DOHH2 (cell line): ENCODE measurements at regions not wholly inside any gene's neighbourhood (a gene's known extent, or its start where the extent isn't known, plus 50 kb on each side); places are given as distances from the start of the nearest gene placed in this dataset.

Source experiments
- H3F3A ChIP-seq: fragments of 200-600 bp; sonication (generic), shearing (Covaris generic); 2 replicates; pipeline ENCODE4 v1.6.0; 2016; ENCODE audit warnings: antibody characterized with exemption, mild to moderate bottlenecking; ENCODE audit not compliant: control insufficient read depth, insufficient read depth
- H3K27ac ChIP-seq: fragments of 200-600 bp; sonication (generic); 2 replicates; pipeline ENCODE4 v1.5.1; 2014; ENCODE audit warnings: low read depth, mild to moderate bottlenecking, low read length, moderate library complexity
- H3K27me3 ChIP-seq: fragments of 200-600 bp; sonication (generic); 2 replicates; pipeline ENCODE4 v1.6.1; 2014; ENCODE audit warnings: mild to moderate bottlenecking, low read length, mixed read lengths; ENCODE audit not compliant: control insufficient read depth
- H3K36me3 ChIP-seq: fragments of 200-600 bp; sonication (generic); 2 replicates; pipeline ENCODE4 v1.6.1; 2014; ENCODE audit warnings: mild to moderate bottlenecking, low read length, moderate library complexity, mixed read lengths; ENCODE audit not compliant: control insufficient read depth
- H3K4me1 ChIP-seq: fragments of 200-600 bp; sonication (generic); 2 replicates; pipeline ENCODE4 v1.6.1; 2014; ENCODE audit warnings: mild to moderate bottlenecking, low read length, mixed read lengths; ENCODE audit not compliant: control insufficient read depth
- H3K4me2 ChIP-seq: fragments of 200-600 bp; sonication (generic); 2 replicates; pipeline ENCODE4 v1.6.0; 2014; ENCODE audit warnings: mild to moderate bottlenecking, low read length, moderate library complexity
- H3K4me3 ChIP-seq: fragments of 200-600 bp; sonication (generic); 2 replicates; pipeline ENCODE4 v1.5.1; 2014; ENCODE audit warnings: mild to moderate bottlenecking, low read length, mixed read lengths
- H3K79me2 ChIP-seq: fragments of 200-600 bp; sonication (generic); 2 replicates; pipeline ENCODE4 v1.6.1; 2014; ENCODE audit warnings: mild to moderate bottlenecking, low read length, mixed read lengths; ENCODE audit not compliant: control insufficient read depth
- H3K9me2 ChIP-seq: fragments of 200-600 bp; sonication (generic); replicated peaks from 2 replicates; pipeline ENCODE4 v1.6.1; 2014; ENCODE audit warnings: mild to moderate bottlenecking, low read length, mixed read lengths; ENCODE audit not compliant: control insufficient read depth
- H3K9me3 ChIP-seq: fragments of 200-600 bp; sonication (generic); 2 replicates; pipeline ENCODE4 v1.6.1; 2014; ENCODE audit warnings: antibody characterized with exemption, low read length, mixed read lengths; ENCODE audit not compliant: control insufficient read depth, insufficient read depth
- H4K20me1 ChIP-seq: fragments of 200-600 bp; sonication (generic); 2 replicates; pipeline ENCODE4 v1.6.0; 2014; ENCODE audit warnings: low read depth, mild to moderate bottlenecking, antibody characterized with exemption, low read length, moderate library complexity; ENCODE audit not compliant: control insufficient read depth, insufficient read depth
- EZH2phosphoT487 ChIP-seq: fragments of 200-600 bp; sonication (generic); IDR thresholded peaks from 2 replicates; pipeline ENCODE4 v1.6.1; 2017; ENCODE audit warnings: borderline replicate concordance, mild to moderate bottlenecking, antibody characterized with exemption, low read length, moderate library complexity, mixed read lengths
- TF ChIP-seq, protein P1 (sequence below): fragments of 200-600 bp; sonication (generic); IDR thresholded peaks from one replicate; pipeline ENCODE4 v1.5.1; 2014; ENCODE audit warnings: antibody characterized with exemption, mild to moderate bottlenecking, low read depth, low read length; ENCODE audit not compliant: poor library complexity, severe bottlenecking

DNA sequence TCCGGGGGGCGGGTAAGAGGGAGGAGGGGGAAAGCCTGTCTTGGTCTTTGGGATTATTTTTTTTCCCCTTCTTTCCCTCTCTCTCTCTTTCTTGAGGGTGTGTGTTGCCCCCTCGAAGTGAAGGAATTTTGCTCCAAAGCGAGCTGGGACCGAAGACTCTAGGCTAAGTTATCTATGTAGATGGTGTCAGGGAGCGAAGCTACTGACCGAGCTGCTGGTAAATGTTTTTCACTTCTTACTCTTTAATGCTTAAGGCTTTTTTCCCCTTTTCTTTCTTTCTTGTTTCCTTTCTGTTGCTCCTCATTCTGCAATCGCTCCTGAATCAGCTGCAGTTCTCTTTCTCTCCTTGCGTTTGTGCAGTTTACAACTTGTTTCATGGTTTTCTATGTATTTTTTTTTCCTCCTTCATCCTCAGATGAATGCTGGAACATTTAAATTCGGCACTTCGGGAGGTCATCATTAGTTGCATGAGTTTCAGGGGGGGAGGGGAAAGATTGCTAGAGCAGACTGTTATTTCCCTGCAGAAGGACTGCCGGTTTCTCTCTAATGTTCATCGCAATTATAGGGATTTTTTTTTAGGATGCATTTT, 1312.0 kb upstream of the WWC1 start:
- no peak overlapping the region for H3K4me2 ChIP-seq
- H3K4me1 ChIP-seq: no peaks in the 10 kb centered on the region
- no peak overlapping the region for H3K4me3 ChIP-seq
- H3K27ac ChIP-seq: no peak overlapping the region
- no peaks in the 10 kb centered on the region for H3K27me3 ChIP-seq
- no peaks in the 10 kb centered on the region for H3K36me3 ChIP-seq
- H3K79me2 ChIP-seq: no peaks in the 10 kb centered on the region
- H3F3A ChIP-seq: no peaks in the 10 kb centered on the region
- TF ChIP-seq, protein P1, sequence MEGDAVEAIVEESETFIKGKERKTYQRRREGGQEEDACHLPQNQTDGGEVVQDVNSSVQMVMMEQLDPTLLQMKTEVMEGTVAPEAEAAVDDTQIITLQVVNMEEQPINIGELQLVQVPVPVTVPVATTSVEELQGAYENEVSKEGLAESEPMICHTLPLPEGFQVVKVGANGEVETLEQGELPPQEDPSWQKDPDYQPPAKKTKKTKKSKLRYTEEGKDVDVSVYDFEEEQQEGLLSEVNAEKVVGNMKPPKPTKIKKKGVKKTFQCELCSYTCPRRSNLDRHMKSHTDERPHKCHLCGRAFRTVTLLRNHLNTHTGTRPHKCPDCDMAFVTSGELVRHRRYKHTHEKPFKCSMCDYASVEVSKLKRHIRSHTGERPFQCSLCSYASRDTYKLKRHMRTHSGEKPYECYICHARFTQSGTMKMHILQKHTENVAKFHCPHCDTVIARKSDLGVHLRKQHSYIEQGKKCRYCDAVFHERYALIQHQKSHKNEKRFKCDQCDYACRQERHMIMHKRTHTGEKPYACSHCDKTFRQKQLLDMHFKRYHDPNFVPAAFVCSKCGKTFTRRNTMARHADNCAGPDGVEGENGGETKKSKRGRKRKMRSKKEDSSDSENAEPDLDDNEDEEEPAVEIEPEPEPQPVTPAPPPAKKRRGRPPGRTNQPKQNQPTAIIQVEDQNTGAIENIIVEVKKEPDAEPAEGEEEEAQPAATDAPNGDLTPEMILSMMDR: no peak
- TF ChIP-seq EZH2phosphoT487: no peak
- no peaks in the 10 kb centered on the region for H3K9me3 ChIP-seq
- no peaks in the 10 kb centered on the region for H3K9me2 ChIP-seq
- H4K20me1 ChIP-seq: no peaks in the 10 kb centered on the region

DNA sequence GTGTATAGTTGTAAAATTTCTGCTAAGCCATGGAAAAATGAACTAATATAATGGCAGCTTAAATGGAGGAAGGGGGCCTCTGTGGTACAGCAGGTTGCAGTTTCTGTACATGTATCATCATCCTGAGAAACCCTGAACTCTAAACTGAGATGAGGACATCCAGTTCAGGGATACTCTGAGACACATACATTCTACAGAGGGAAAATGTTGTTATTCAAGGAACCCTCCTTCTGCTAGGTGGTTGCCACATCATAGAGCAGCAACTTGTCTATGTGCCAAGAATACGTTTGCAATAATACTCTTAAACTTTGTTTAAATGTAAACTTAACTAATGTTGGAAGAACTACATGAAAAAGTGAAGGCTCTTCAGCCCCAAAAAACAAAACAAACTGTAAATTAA, 1310.8 kb upstream of the WWC1 start:
- H3K79me2 ChIP-seq: no peaks in the 10 kb centered on the region
- H3K27ac ChIP-seq: no peak overlapping the region
- TF ChIP-seq EZH2phosphoT487: no peak
- TF ChIP-seq, protein P1: no peak
- H3K9me3 ChIP-seq: no peaks in the 10 kb centered on the region
- H3F3A ChIP-seq: no peaks in the 10 kb centered on the region
- no peaks in the 10 kb centered on the region for H3K36me3 ChIP-seq
- no peaks in the 10 kb centered on the region for H3K9me2 ChIP-seq
- no peaks in the 10 kb centered on the region for H3K27me3 ChIP-seq
- H3K4me3 ChIP-seq: no peak overlapping the region
- no peak overlapping the region for H3K4me2 ChIP-seq
- no peaks in the 10 kb centered on the region for H3K4me1 ChIP-seq
- no peaks in the 10 kb centered on the region for H4K20me1 ChIP-seq

DNA sequence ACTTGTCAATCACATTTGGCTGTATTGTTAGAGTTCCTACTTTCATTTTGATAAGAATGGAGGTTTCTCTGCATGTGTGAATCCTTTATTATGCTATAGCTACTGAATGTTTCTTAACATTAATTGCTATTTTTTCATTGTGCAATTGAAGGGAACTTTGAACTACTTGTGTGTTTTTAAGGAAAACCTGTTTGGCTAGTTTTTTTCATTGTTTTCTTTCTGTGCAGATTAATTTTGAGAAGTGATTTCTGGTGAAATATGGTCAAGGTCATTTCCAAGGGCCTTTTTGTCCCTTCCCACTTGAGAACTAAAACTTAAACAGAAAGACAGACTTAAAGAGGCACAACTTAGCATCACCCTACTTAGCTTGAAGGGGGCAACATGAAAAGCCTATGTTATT, 1309.2 kb upstream of the WWC1 start:
- Histone ChIP-seq H3K4me2 (no peak overlapping the region), H3K9me2 (no peaks in the 10 kb centered on the region), H3F3A (no peaks in the 10 kb centered on the region), H3K36me3 (no peaks in the 10 kb centered on the region), H3K79me2 (no peaks in the 10 kb centered on the region), H3K27ac (no peak overlapping the region), H3K4me1 (no peaks in the 10 kb centered on the region), H3K4me3 (no peak overlapping the region), H3K9me3 (no peaks in the 10 kb centered on the region), H3K27me3 (no peaks in the 10 kb centered on the region), H4K20me1 (no peaks in the 10 kb centered on the region)
- no peak for TF ChIP-seq EZH2phosphoT487
- TF ChIP-seq, protein P1: no peak

DNA sequence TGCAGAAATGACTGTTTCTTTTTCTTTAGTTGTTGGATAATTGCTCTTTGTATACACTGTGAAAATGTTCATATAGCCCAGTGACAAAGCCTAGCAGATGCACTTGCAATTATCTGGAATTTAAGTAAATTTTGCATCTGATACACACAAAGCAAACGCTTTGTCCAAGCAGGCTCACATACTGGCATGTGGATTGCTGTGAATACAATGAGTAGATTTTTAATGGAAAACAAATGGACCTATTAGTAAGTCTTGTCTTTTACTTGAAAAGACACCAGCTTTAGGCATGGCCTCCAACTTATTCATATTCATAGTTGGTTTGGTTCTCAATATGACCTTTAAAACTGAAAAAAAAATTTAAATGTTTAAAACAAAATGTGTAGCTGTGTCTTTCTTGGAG, 1299.8 kb upstream of the WWC1 start:
- H3K27ac ChIP-seq: no peak overlapping the region
- no peaks in the 10 kb centered on the region for H4K20me1 ChIP-seq
- no peaks in the 10 kb centered on the region for H3K27me3 ChIP-seq
- no peaks in the 10 kb centered on the region for H3K9me3 ChIP-seq
- no peak overlapping the region for H3K4me3 ChIP-seq
- H3K4me2 ChIP-seq: no peak overlapping the region
- no peaks in the 10 kb centered on the region for H3K9me2 ChIP-seq
- no peaks in the 10 kb centered on the region for H3F3A ChIP-seq
- H3K4me1 ChIP-seq: no peaks in the 10 kb centered on the region
- no peaks in the 10 kb centered on the region for H3K36me3 ChIP-seq
- no peaks in the 10 kb centered on the region for H3K79me2 ChIP-seq
- TF ChIP-seq, protein P1: no peak
- no peak for TF ChIP-seq EZH2phosphoT487
